GM12878 (cell line): ENCODE measurements at regions not wholly inside any gene's neighbourhood (a gene's known extent, or its start where the extent isn't known, plus 50 kb on each side); places are given as distances from the start of the nearest gene placed in this dataset.

Experiments used
- ATAC-seq: fragments of 200-7000 bp; cut with Tn5 transposase; 3 replicates; pipeline ENCODE4 v1.9.1; 2020; ENCODE audit warnings: mild to moderate bottlenecking, moderate library complexity
- BruUV-seq: library from RNA; stranded (reverse); fragments of 400-500 nt; replicated peaks from 2 replicates; lab custom pipeline; 2021; lab: Mats Ljungman, UMichigan
- CTCF ChIA-PET: fragments of 300-600 bp; sonication (Branson Sonifier 250); formaldehyde crosslinking; extraction: SDS; loops from one replicate; lab custom pipeline; 2021; ENCODE audit warnings: inconsistent platforms; lab: Yijun Ruan, JAX
- POLR2A ChIA-PET: fragments of 350-600 bp; formaldehyde crosslinking; extraction: SDS; loops from one replicate; lab custom pipeline; 2021; ENCODE audit warnings: inconsistent platforms; lab: Charles Lee
- RAD21 ChIA-PET: fragments of 300-600 bp; sonication (Branson Sonifier 250); formaldehyde crosslinking; loops from one replicate; lab custom pipeline; 2023; ENCODE audit warnings: antibody characterized with exemption; ENCODE audit not compliant: unreplicated experiment; lab: Charles Lee
- SMC1A ChIA-PET: fragments of 300-600 bp; sonication (Branson Sonifier 250); formaldehyde crosslinking; loops from one replicate; lab custom pipeline; 2023; ENCODE audit not compliant: unreplicated experiment, uncharacterized antibody; lab: Charles Lee
- DNase-seq: peaks from one replicate; pipeline ENCODE4 v3.0.0-alpha.2; 2011; ENCODE audit warnings: low read depth, low spot score
- FAIRE-seq: peaks from 3 replicates; lab custom pipeline; 2011; peaks lifted over from hg19 to GRCh38; lab: Jason Lieb, UNC
- H2AFZ ChIP-seq: 2 replicates; pipeline ENCODE4 v1.6.0; 2011; ENCODE audit warnings: low read depth, low read length, control low read depth; ENCODE audit not compliant: control insufficient read depth
- H3K27ac ChIP-seq: 2 replicates; pipeline ENCODE4 v1.5.1; 2011; ENCODE audit warnings: control low read depth; ENCODE audit not compliant: control insufficient read depth, insufficient read depth
- H3K27me3 ChIP-seq, 2 experiments: replicated peaks in 1 of 2; 2 replicates each; pipeline versions ENCODE4 v1.6.0 to v1.6.1; 2011; ENCODE audit warnings: low read length in 1 of 2; ENCODE audit not compliant: control insufficient read depth in 2 of 2, insufficient read depth in 2 of 2
- H3K36me3 ChIP-seq, 2 experiments: 2 replicates each; pipeline ENCODE4 v1.5.1; 2011; ENCODE audit warnings: low read length in 1 of 2; ENCODE audit not compliant: control insufficient read depth in 2 of 2, insufficient read depth in 2 of 2
- H3K4me1 ChIP-seq: 2 replicates; pipeline ENCODE4 v1.6.1; 2011; ENCODE audit warnings: mild to moderate bottlenecking, low read length, moderate library complexity, mixed read lengths; ENCODE audit not compliant: control insufficient read depth, insufficient read depth
- H3K4me2 ChIP-seq: 2 replicates; pipeline ENCODE4 v1.6.0; 2011; ENCODE audit warnings: control low read depth; ENCODE audit not compliant: control insufficient read depth, insufficient read depth
- H3K4me3 ChIP-seq: fragments of 200-600 bp; sonication (generic); 2 replicates; pipeline ENCODE4 v1.5.1; 2016
- H3K79me2 ChIP-seq: 2 replicates; pipeline ENCODE4 v1.6.0; 2011; ENCODE audit warnings: low read length; ENCODE audit not compliant: control insufficient read depth, insufficient read depth
- H3K9ac ChIP-seq: 2 replicates; pipeline ENCODE4 v1.8.0; 2011; ENCODE audit warnings: low read length, control low read depth, mixed read lengths; ENCODE audit not compliant: control insufficient read depth, insufficient read depth
- H3K9me3 ChIP-seq: replicated peaks from 3 replicates; pipeline ENCODE4 v1.5.1; 2011; ENCODE audit warnings: mild to moderate bottlenecking, low read length; ENCODE audit not compliant: control insufficient read depth, insufficient read depth
- H4K20me1 ChIP-seq: 2 replicates; pipeline ENCODE4 v1.6.0; 2011; ENCODE audit not compliant: control insufficient read depth, insufficient read depth
- EP300 ChIP-seq, 2 experiments: fragments of 150-350 bp in 1 of 2; IDR thresholded peaks; 2 replicates each; pipeline ENCODE4 v1.6.1; 2011 to 2012; ENCODE audit warnings: low read depth in 2 of 2, low read length in 2 of 2, borderline replicate concordance in 1 of 2, improper control_type of control experiment in 1 of 2, inconsistent platforms in 1 of 2; ENCODE audit not compliant: control insufficient read depth in 1 of 2
- FOXM1 ChIP-seq: IDR thresholded peaks from 2 replicates; pipeline ENCODE4 v1.6.1; 2012; ENCODE audit warnings: low read depth, mild to moderate bottlenecking, inconsistent platforms, low read length, moderate library complexity
- IKZF1 ChIP-seq: fragments of 450-650 bp; conservative IDR thresholded peaks from 2 replicates; pipeline ENCODE4 v1.6.1; 2017; ENCODE audit warnings: antibody characterized with exemption, mild to moderate bottlenecking
- IRF4 ChIP-seq: IDR thresholded peaks from 2 replicates; pipeline ENCODE4 v1.6.1; 2011; ENCODE audit warnings: low read depth, low read length
- SMAD1 ChIP-seq: fragments of 450-650 bp; IDR thresholded peaks from 2 replicates; pipeline ENCODE4 v1.6.1; 2018; ENCODE audit warnings: mild to moderate bottlenecking, low read depth; ENCODE audit not compliant: partially characterized antibody
- TARDBP ChIP-seq: IDR thresholded peaks from 2 replicates; pipeline ENCODE4 v1.6.1; 2016; ENCODE audit warnings: borderline replicate concordance
- TCF12 ChIP-seq: IDR thresholded peaks from 2 replicates; pipeline ENCODE4 v1.6.1; 2011; ENCODE audit warnings: low read depth, mild to moderate bottlenecking, low read length
- TCF7 ChIP-seq: IDR thresholded peaks from 2 replicates; pipeline ENCODE4 v1.6.1; 2014; ENCODE audit warnings: antibody characterized with exemption, borderline replicate concordance
- YBX1 ChIP-seq: fragments of 450-650 bp; IDR thresholded peaks from 2 replicates; pipeline ENCODE4 v1.6.1; 2016; ENCODE audit warnings: antibody characterized with exemption
- WGBS: methylation state at CpG from one replicate; pipeline ENCODE4 v1.1.6; 2016; ENCODE audit warnings: low lambda C conversion rate; ENCODE audit not compliant: insufficient replicate concordance, insufficient coverage; ENCODE audit errors: missing lambda C conversion rate; 5-methylcytosine and 5-hydroxymethylcytosine counted together
- in situ Hi-C: fragments of 300-500 bp; cut with MboI; formaldehyde crosslinking; loops from 9 replicates; pipeline ENCODE4 v1.14.3; 2018; ENCODE audit warnings: mixed read lengths
- intact Hi-C: fragments of 100-400 bp; cut with micrococcal nuclease; formaldehyde crosslinking; loops from one replicate; pipeline ENCODE4 v1.14.2; 2022; ENCODE audit not compliant: unreplicated experiment
- TF ChIP-seq, protein P1 (sequence below): fragments of 450-650 bp; IDR thresholded peaks from 2 replicates; pipeline ENCODE4 v1.6.1; 2017; ENCODE audit warnings: mild to moderate bottlenecking

DNA sequence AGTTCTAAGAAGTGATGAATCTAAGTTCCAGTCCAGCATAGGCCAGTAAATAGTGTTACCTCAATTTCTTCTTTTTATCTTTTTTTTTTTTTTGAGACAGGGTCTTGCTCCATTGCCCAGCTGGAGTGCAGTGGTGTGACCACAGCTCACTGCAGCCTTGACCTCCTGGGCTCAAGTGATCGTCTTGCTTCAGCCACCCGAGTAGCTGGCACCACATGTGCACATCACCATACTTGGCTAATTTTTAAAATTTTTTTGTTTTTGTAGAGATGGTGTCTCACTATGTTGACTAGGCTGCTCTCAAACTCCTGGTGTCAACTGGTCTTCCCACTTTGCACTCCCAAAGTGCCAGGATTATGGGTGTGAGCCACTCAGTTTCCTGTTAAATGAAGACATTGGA, 126.6 kb upstream of the LYZL2 start:
- H3K4me2 ChIP-seq: no peak overlapping the region
- POLR2A ChIA-PET: no interaction called here
- H3K36me3 ChIP-seq: no peaks in the 10 kb centered on the region
- 100% methylated on average over 2 of the region's 2 CpGs for WGBS
- no peak for FAIRE-seq
- no peak overlapping the region for H3K27ac ChIP-seq
- ATAC-seq: no peak
- SMC1A ChIA-PET: interaction anchor here (0.6 kb wide), 1 partner anchor 1050 kb away, joined by 3 read pairs; no protein-coding TSS in a partner anchor
- no peak overlapping the region for H2AFZ ChIP-seq
- no peak overlapping the region for H3K9ac ChIP-seq
- H3K4me3 ChIP-seq: no peak overlapping the region
- TF ChIP-seq TARDBP (no peak), YBX1 (no peak), FOXM1 (no peak), SMAD1 (no peak), IKZF1 (no peak), IRF4 (no peak)
- BruUV-seq: no TSS peak
- DNase-seq: no peak
- H4K20me1 ChIP-seq: no peaks in the 10 kb centered on the region
- peaks cover 3% of the 10 kb centered on the region; the same call in 2 of the 3 replicates for H3K9me3 ChIP-seq
- in situ Hi-C loops: no loop called here
- H3K79me2 ChIP-seq: no peaks in the 10 kb centered on the region
- RAD21 ChIA-PET: no interaction called here
- intact Hi-C loops: no loop called here
- no peaks in the 10 kb centered on the region for H3K27me3 ChIP-seq
- CTCF ChIA-PET: interaction anchor here (1.3 kb wide), 1 partner anchor 1052 kb away, joined by 4 read pairs; no protein-coding TSS in a partner anchor
- peaks cover 20% of the 10 kb centered on the region for H3K4me1 ChIP-seq

DNA sequence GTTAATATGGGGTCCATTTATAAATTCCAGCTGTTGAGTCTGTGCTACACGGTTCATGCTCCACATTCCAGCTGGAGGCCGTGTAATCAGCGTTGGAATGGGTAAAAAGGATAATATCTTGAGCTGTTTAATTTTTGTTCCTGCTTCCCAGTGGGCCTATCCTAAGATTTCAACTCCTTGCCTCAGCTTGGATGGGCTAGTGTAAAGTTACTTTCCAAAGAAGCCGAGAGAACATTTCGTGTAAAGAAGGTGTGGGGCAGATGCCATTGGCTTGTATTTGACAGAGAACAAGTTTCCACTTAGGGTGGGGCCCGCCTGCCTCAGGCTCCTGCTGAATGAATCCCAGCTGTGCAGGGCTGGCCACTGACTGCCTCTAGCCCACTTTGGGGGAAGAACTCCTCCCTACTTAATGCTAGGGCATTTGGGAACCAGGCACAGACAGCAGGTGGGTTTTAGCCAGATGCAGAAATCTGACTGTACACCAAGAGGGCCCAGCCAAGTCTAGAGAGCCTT, 125.9 kb upstream of the LYZL2 start:
- WGBS: 85% methylated on average over 6 of the region's 6 CpGs

More for the DNA sequence above, 125.9 kb upstream of the LYZL2 start:
- Histone ChIP-seq H3K9me3 (no peaks in the 10 kb centered on the region; the same call in 2 of the 3 replicates), H3K4me1 (peaks cover 26% of the 10 kb centered on the region), H2AFZ (no peak overlapping the region), H3K27me3 (no peaks in the 10 kb centered on the region), H3K4me2 (no peak overlapping the region), H3K9ac (no peak overlapping the region), H3K79me2 (no peaks in the 10 kb centered on the region), H4K20me1 (no peaks in the 10 kb centered on the region), H3K27ac (no peak overlapping the region), H3K36me3 (no peaks in the 10 kb centered on the region), H3K4me3 (no peak overlapping the region)
- CTCF ChIA-PET: interaction anchor here (0.7 to 1.3 kb wide), 3 partner anchors 19 to 1052 kb away, joined by 3 to 4 read pairs (median 4); no protein-coding TSS in a partner anchor
- no peak for DNase-seq
- no peak for TF ChIP-seq TCF7
- no peak for TF ChIP-seq EP300 (IDR thresholded peaks at IDR 0.05; ENCODE audit: borderline replicate concordance in 1 of 2, control insufficient read depth in 1 of 2, low read depth in 2 of 2, low read length in 2 of 2)
- no peak for TF ChIP-seq TCF12
- TF ChIP-seq, protein P1, sequence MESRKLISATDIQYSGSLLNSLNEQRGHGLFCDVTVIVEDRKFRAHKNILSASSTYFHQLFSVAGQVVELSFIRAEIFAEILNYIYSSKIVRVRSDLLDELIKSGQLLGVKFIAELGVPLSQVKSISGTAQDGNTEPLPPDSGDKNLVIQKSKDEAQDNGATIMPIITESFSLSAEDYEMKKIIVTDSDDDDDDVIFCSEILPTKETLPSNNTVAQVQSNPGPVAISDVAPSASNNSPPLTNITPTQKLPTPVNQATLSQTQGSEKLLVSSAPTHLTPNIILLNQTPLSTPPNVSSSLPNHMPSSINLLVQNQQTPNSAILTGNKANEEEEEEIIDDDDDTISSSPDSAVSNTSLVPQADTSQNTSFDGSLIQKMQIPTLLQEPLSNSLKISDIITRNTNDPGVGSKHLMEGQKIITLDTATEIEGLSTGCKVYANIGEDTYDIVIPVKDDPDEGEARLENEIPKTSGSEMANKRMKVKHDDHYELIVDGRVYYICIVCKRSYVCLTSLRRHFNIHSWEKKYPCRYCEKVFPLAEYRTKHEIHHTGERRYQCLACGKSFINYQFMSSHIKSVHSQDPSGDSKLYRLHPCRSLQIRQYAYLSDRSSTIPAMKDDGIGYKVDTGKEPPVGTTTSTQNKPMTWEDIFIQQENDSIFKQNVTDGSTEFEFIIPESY: no peak
- SMC1A ChIA-PET: interaction anchor here (0.5 to 0.6 kb wide), 3 partner anchors 35 to 1051 kb away, joined by 3 read pairs; no protein-coding TSS in a partner anchor
- BruUV-seq: no TSS peak
- in situ Hi-C loops: no loop called here
- intact Hi-C loops: no loop called here
- RAD21 ChIA-PET: interaction anchor here (1.1 to 1.3 kb wide), 3 partner anchors 19 to 1053 kb away, joined by 3 read pairs; no protein-coding TSS in a partner anchor
- POLR2A ChIA-PET: no interaction called here
- no peak for ATAC-seq
- FAIRE-seq: no peak
